GM18508 (cell line): ENCODE measurements at regions not wholly inside any gene's neighbourhood (a gene's known extent, or its start where the extent isn't known, plus 50 kb on each side); places are given as distances from the start of the nearest gene placed in this dataset.
"Not testable (repeated sequence)": the region's sequence is repeated elsewhere in the genome, so short reads cannot be mapped to it uniquely, and the experiment has no call there.

Experiments used
- ATAC-seq: cut with Tn5 transposase; IDR thresholded peaks from one replicate; pipeline ENCODE4 v1.9.1; 2021; ENCODE audit warnings: moderate number of reproducible peaks; ENCODE audit not compliant: insufficient read depth, unreplicated experiment

GRCh38 chrX:63192366-63193041, 158.6 kb downstream of the SPIN4 start:
- ATAC-seq = not testable (repeated sequence)

GRCh38 chrX:63186137-63186536, 165.0 kb downstream of the SPIN4 start:
- no peak for ATAC-seq

- ATAC-seq = not testable (repeated sequence)
Measured at GRCh38 chrX:63179852-63180251, 171.3 kb downstream of the SPIN4 start.

GRCh38 chrX:63176578-63176977, 174.6 kb downstream of the SPIN4 start:
- ATAC-seq = not testable (repeated sequence)

GRCh38 chrX:63173841-63174718, 177.1 kb downstream of the SPIN4 start:
- ATAC-seq = not testable (repeated sequence)

- not testable (repeated sequence) for ATAC-seq
Measured at GRCh38 chrX:63169416-63169815, 181.7 kb downstream of the SPIN4 start.

- ATAC-seq = not testable (repeated sequence)
Measured at GRCh38 chrX:63168949-63169348, 182.2 kb downstream of the SPIN4 start.

- not testable (repeated sequence) for ATAC-seq
Measured at GRCh38 chrX:63167002-63167401, 184.1 kb downstream of the SPIN4 start.

- not testable (repeated sequence) for ATAC-seq
Measured at GRCh38 chrX:63160994-63161393, 190.1 kb downstream of the SPIN4 start.

GRCh38 chrX:63160340-63160739, 190.8 kb downstream of the SPIN4 start:
- ATAC-seq = not testable (repeated sequence)

GRCh38 chrX:63145526-63145925, 205.6 kb downstream of the SPIN4 start:
- not testable (repeated sequence) for ATAC-seq

GRCh38 chrX:63142588-63142987, 208.5 kb downstream of the SPIN4 start:
- ATAC-seq = not testable (repeated sequence)

- not testable (repeated sequence) for ATAC-seq
Measured at GRCh38 chrX:63135859-63136258, 215.3 kb downstream of the SPIN4 start.

- ATAC-seq = peak; percentile 90
Measured at GRCh38 chrX:63128509-63128908, 222.6 kb downstream of the SPIN4 start.

GRCh38 chrX:63115196-63115595, 235.9 kb downstream of the SPIN4 start:
- ATAC-seq = no peak

GRCh38 chrX:63101879-63102620, 249.1 kb downstream of the SPIN4 start:
- ATAC-seq = no peak

GRCh38 chrX:63058204-63058603, 292.9 kb downstream of the SPIN4 start:
- no peak for ATAC-seq

- ATAC-seq = no peak
Measured at GRCh38 chrX:63050225-63050624, 300.9 kb downstream of the SPIN4 start.

- no peak for ATAC-seq
Measured at GRCh38 chrX:63032811-63033210, 318.3 kb downstream of the SPIN4 start.

- no peak for ATAC-seq
Measured at GRCh38 chrX:63013549-63013948, 337.6 kb downstream of the SPIN4 start.

GRCh38 chrX:63012574-63012973, 338.6 kb downstream of the SPIN4 start:
- ATAC-seq = no peak
